Left colon (tissue), 2 donors: ENCODE measurements at regions not wholly inside any gene's neighbourhood (a gene's known extent, or its start where the extent isn't known, plus 50 kb on each side); places are given as distances from the start of the nearest gene placed in this dataset.
A peak's percentile ranks its signal among the peaks of the same experiment; 100 is the strongest.

Experiments
- ATAC-seq: fragments of 200-7000 bp; cut with Tn5 transposase; one replicate; pipeline ENCODE4 v1.9.1; 2020; ENCODE audit warnings: mild to moderate bottlenecking, moderate library complexity
- DNase-seq, 2 donors: peaks; one replicate each; pipeline ENCODE4 v3.0.0-alpha.2; 2020
- intact Hi-C, 2 donors: fragments of 100-400 bp; cut with DNase I in 1 of 2; cut with micrococcal nuclease in 1 of 2; formaldehyde crosslinking; loops; one replicate each; pipeline versions ENCODE4 v1.11.2 to v1.14.0; 2022; cut with DNase I, micrococcal nuclease
- donor health status: DM: no; HTN: no; CAD: no.
- donor health status: DM: yes; HTN: yes; CAD: no.

- ATAC-seq (no peak), DNase-seq (peak in 1 of 2 donors; percentile 6)
- intact Hi-C loops: no loop called here
These were observed 51.6 kb upstream of the KCND3 start for GRCh38 chr1:112040891-112041740.

GRCh38 chr1:112043901-112044300 lies 54.4 kb upstream of the KCND3 start:
- DNase-seq (no peak), ATAC-seq (no peak)
- intact Hi-C loops: no loop called here

DNA sequence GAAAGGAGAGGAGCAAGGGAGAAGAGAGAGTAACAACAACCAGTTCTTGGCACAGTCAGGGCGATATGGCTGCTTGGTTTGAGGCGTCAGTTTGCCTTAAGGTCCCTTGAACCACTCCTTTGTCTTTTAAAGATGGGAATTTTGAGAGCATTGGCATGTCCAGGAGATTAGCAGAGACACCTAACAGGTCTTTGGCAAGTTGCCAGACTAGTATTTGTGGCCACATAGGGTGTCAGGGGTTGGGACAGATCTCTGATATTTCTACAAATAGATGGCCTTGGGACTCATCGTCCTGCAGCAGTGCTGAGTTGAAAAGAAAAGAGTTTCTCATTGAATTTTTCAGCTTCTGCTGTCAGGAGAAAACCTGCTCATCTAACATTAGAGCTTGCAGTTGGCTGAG lies 55.3 kb upstream of the KCND3 start:
- ATAC-seq: no peak
- intact Hi-C loops: no loop called here

DNA sequence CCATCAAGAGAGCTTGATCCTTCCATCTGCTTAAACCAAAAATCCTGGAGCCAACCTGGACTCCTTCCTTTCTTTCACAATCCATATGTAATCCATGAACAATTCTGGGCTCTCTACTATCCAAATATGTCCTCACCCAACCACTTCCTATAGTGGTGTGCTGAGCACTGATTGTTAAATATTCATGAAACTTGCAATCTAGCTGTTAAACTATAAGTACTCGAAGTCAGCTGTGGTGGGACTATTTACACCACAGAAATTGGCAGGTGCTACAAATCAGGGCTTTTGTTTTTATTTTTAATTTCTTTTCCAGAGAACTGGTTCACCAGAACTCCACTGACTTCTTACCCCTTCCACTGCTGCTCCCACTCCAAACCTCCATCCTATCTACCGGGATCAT lies 57.2 kb upstream of the KCND3 start:
- intact Hi-C loops: no loop called here
- DNase-seq: no peak

More for the DNA sequence above, 55.3 kb upstream of the KCND3 start:
- DNase-seq: no peak

DNA sequence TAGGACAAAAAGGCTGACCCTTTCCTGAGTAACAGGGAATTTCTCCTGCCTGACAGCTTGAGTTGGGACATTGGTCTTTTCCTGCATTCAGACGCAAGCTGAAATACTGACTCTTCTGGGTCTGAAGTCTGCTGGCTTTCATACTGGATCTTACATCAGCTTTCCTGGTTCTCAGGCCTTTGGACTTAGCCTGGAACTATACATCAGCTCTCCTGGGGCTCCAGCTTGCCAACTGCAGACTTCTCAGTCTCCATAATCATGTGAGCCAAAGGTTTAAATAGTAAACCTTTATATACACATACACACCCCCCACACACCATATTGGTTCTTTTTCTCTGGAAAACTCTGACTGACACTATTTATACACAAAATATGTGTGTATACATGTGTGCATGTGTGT lies 59.0 kb upstream of the KCND3 start:
- intact Hi-C loops: no loop called here
- DNase-seq: no peak
- ATAC-seq: no peak

More for the DNA sequence above, 57.2 kb upstream of the KCND3 start:
- no peak for ATAC-seq

DNA sequence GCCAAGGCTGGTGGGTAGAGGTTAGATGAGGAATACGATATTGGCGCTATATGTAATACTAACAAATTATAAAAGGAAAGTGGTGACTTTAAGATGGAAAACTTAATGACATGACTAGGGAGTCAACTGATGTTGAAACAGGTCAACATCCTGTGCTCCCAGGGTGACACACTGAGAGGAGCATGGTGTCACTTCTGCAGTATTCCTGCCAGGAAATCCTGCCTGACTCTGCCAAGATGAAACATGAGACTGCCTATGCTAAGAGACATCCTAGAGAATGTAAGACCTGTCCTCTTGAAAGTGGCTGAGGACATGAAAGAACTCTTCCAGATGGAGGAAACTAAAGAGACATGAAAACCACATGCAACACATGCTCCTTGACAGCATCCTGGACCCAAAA lies 65.0 kb upstream of the KCND3 start:
- ATAC-seq (no peak), DNase-seq (no peak)
- intact Hi-C loops: no loop called here

DNA sequence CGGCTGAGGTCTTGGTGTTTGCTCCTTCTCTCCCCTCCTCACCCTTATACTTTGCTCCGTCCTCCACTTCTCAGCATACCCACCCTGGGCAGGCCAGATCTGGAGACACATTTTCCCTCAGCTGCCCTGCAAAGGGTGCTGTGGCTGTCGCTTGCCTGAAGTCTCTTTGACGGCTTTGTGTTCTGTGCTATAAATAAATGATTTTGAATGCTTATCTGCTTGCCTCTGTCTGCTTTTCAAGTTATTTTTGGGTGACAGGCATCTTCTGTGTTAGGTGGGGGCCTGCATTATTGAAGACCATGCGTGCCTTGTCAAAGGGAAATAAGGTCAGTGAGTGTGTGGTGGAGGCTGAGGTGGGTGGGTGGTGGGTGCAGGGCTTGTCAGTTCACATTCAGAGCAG lies 66.9 kb upstream of the KCND3 start:
- intact Hi-C loops: no loop called here
- ATAC-seq: no peak
- DNase-seq: no peak

DNA sequence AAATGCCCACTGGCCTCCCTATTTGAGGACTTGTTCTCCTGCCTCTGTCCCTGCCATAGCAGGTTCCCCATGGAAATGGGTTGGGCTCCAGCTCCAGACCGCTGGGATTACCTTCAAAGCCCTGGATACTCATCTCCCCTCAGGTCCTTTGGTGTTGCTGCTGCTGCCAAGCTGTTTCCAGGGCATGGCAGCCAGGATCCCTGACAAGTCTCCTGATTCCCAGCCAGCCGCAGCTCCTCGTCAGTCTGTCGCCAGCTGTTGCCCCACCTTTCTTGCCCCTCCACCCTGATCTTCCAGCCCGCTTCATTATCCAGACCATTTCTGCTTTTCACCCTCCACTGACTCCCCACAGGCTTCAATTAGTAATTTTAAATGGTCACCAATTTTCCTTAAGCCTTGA lies 68.3 kb upstream of the KCND3 start:
- DNase-seq (no peak), ATAC-seq (no peak)
- intact Hi-C loops: no loop called here

DNA sequence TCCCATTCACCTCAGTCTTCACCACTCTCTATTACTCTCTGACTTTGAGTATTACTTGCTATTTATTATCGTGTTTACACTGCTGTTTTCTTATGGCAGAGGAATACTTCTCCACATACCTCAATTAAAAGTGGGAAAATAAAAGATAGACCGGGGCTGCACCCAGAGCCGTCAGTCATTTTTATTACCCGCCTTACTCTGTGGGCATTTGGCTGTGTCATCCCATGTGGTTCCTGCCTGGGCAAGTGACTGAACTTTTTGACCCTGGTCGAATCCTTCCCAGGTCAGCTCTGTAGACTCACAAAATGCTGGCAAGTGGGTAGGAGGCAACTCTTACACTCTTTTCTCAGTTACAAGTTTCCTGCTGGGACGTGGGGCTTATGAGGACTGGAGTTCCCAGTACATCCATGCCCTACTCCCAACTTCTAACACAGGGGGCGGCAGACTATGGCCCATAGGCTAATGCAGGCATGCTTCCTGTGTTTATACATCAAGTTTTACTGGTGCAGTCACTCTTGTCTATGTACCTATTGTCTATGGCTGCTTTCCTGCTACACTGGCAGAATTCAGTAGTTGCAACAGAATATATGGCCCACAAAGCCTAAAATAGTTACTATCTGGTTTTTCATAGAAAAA lies 69.5 kb upstream of the KCND3 start:
- DNase-seq (no peak), ATAC-seq (no peak)
- intact Hi-C loops: no loop called here

DNA sequence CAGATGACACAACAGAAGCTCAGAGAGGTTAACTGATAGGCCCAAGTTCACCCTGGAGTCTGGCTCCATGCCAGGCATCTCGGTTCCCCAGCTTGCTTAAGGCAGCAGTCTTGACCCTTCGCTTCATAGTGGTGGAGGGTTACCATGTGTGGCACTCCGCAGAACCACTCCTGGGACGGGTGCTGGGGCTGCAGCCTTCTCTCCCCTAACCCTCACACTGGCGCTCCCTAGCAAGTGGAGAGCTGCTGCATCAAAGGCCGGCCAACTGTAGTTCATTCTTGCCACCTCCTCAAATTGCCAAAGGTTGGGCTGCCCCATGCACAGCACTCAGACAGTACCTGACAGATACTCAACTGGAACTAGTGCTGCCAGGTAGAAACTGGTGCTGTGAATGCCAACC lies 70.2 kb upstream of the KCND3 start:
- DNase-seq (no peak), ATAC-seq (no peak)
- intact Hi-C loops: no loop called here

- DNase-seq (no peak), ATAC-seq (no peak)
- intact Hi-C loops: no loop called here
These were observed 70.8 kb upstream of the KCND3 start for GRCh38 chr1:112060261-112060660.

- intact Hi-C loops: no loop called here
- DNase-seq (no peak), ATAC-seq (no peak)
These were observed 71.6 kb upstream of the KCND3 start for GRCh38 chr1:112061056-112061455.

DNA sequence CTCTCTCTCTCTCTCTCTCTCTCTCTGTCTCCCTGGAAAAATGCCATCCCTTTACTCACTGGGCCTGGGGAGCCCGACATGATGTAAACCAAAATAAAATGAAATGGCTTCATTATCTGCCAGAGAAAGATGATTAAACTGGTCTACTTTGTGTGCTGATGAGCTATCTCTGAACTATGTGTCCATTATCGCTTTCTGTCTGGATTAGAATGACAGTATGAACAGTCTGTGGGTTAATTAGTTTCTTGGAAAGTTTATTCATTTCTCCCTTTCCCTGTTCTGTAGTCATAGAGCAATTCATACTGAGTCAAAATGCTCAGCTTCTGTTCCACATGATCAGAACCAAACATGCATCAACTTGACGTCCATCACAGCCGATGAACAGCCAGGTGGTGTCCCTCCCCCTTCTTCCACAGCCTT lies 72.4 kb upstream of the KCND3 start:
- no peak for ATAC-seq
- DNase-seq: no peak
- intact Hi-C loops: no loop called here

DNA sequence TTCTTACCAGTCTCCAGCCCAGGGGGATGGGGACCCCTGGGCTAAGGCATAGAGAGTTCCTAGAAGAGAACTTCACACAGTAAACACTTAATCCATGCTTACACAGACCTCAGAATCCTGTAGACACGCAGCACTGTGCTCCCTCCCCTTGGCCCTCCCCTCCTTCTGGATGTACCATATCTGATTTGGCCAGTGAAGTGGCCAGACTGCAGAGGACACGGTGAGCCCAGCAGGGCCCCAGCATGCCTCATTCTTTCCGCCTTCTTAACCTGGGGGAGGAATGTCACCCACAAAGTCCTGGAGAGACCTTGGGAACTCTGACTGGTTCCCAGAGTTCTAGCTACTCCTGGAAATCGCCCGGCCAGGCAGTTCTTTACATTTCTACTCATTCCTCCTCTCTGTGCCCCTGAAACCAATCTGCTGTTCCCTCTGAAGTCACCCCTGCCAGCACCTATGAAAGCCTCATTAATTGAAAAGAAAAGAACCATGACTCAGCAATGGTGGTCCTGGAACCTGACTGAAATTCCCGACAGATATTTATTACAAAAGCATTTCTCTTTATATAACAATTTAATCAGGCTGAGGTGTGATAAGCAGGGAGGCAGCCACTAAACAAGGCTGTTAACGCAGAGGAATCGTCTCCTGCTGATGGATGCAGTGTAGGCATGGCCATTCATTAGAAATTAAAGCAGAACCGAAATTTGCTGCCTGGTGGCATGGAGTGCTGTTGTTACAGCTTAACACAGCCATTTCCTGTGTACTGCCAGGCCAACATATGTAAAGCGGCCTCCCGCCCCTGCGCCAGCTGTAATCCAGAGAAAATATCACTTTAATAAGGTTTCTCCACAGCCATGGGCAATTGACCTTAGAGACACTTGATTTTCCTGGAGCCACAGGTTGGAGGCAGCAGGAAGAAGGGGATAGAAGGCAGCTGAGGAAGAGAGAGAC lies 74.6 kb upstream of the KCND3 start:
- intact Hi-C loops: no loop called here
- no peak for ATAC-seq
- DNase-seq: no peak

DNA sequence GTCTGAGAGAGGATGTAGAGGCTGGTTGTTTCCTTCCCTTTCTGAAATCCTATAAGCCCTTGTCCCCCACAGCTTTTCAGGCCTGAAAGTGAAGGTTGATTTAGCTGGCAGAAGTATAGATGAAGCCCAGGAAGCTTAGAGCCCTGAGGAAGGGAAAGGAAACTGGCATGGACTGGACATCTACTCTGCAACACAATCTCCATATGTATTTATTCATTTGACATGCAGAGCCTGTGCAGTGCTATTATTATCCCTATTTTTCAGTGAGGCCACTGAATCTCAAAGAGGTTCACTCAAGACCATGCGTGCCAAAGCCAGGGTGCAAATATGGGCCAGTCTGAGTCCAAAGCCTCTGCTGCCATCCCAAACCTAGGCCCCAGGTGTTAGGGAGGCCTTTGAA lies 78.5 kb upstream of the KCND3 start:
- ATAC-seq (no peak), DNase-seq (no peak)
- intact Hi-C loops: no loop called here

DNA sequence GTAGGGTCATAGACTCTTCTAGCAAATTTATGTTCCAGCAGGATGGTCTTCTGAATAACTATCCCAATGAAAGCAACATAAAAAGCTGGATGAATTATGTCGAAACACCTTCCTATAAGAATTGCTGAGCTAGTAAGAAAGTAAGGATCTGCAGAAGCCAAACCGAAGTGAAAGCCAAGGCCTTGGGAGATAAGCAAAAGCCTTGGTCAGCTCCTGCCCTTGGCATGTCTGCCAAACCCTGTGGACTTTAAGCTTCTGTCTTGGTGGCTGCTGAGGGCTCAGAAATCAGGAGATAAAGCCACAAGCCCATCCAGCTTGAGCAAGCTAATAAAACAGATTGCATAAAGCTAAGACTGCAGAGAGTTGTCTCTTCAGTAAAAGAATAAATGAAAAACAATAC lies 81.2 kb upstream of the KCND3 start:
- ATAC-seq (no peak), DNase-seq (no peak)
- intact Hi-C loops: no loop called here

GRCh38 chr1:112074711-112075110 lies 85.2 kb upstream of the KCND3 start:
- intact Hi-C loops: no loop called here
- ATAC-seq (no peak), DNase-seq (no peak)

- no peak for ATAC-seq
- DNase-seq: no peak
- intact Hi-C loops: no loop called here
These were observed 86.1 kb upstream of the KCND3 start for GRCh38 chr1:112075566-112075965.

- no peak for ATAC-seq
- intact Hi-C loops: no loop called here
- DNase-seq: no peak
These were observed 90.0 kb upstream of the KCND3 start for GRCh38 chr1:112079446-112079845.

- ATAC-seq: no peak
- intact Hi-C loops: no loop called here
- no peak for DNase-seq
These were observed 94.0 kb upstream of the KCND3 start for GRCh38 chr1:112083487-112083886.
